Inflammatory macrophage treated with lipopolysaccharide for 4 hours (primary cell): ENCODE measurements at regions not wholly inside any gene's neighbourhood (a gene's known extent, or its start where the extent isn't known, plus 50 kb on each side); places are given as distances from the start of the nearest gene placed in this dataset.
A peak's percentile ranks its signal among the peaks of the same experiment; 100 is the strongest.
"Not testable (repeated sequence)": the region's sequence is repeated elsewhere in the genome, so short reads cannot be mapped to it uniquely, and the experiment has no call there.

Experiments used
- DNase-seq: peaks from one replicate; pipeline ENCODE4 v3.0.0-alpha.2; 2020

GRCh38 chr7:119172043-119172442 is 947.5 kb downstream of the ANKRD7 start:
- no peak for DNase-seq

- DNase-seq, result peak; percentile 69
Observed at GRCh38 chr7:119175911-119176627, 951.6 kb downstream of the ANKRD7 start.

GRCh38 chr7:119177863-119178262 is 953.4 kb downstream of the ANKRD7 start:
- DNase-seq, result no peak

- DNase-seq, result no peak
Observed at GRCh38 chr7:119184124-119184788, 959.8 kb downstream of the ANKRD7 start.

GRCh38 chr7:119196183-119196582 is 971.7 kb downstream of the ANKRD7 start:
- no peak for DNase-seq

GRCh38 chr7:119197172-119197876 is 972.8 kb downstream of the ANKRD7 start:
- DNase-seq, result no peak

- peak; percentile 59 for DNase-seq
Observed at GRCh38 chr7:119197877-119198527, 973.5 kb downstream of the ANKRD7 start.

GRCh38 chr7:119219663-119220062 is 995.2 kb downstream of the ANKRD7 start:
- no peak for DNase-seq

GRCh38 chr7:119223930-119224329 is 999.4 kb downstream of the ANKRD7 start:
- DNase-seq, result no peak

- peak; percentile 1 for DNase-seq
Observed at GRCh38 chr7:119228482-119228881, 1004.0 kb downstream of the ANKRD7 start.

GRCh38 chr7:119232091-119232490 is 1007.6 kb downstream of the ANKRD7 start:
- DNase-seq, result no peak

GRCh38 chr7:119233015-119233414 is 1008.5 kb downstream of the ANKRD7 start:
- no peak for DNase-seq

- DNase-seq, result no peak
Observed at GRCh38 chr7:119252962-119253361, 1020.0 kb upstream of the KCND2 start.

GRCh38 chr7:119254742-119255141 is 1018.2 kb upstream of the KCND2 start:
- DNase-seq, result no peak

- DNase-seq, result no peak
Observed at GRCh38 chr7:119256001-119256400, 1017.0 kb upstream of the KCND2 start.

- DNase-seq, result no peak
Observed at GRCh38 chr7:119256446-119257131, 1016.4 kb upstream of the KCND2 start.

- not testable (repeated sequence) for DNase-seq
Observed at GRCh38 chr7:119266790-119267189, 1006.2 kb upstream of the KCND2 start.

GRCh38 chr7:119270045-119270464 is 1002.9 kb upstream of the KCND2 start:
- DNase-seq, result peak; percentile 63

- no peak for DNase-seq
Observed at GRCh38 chr7:119270644-119271043, 1002.3 kb upstream of the KCND2 start.

- no peak for DNase-seq
Observed at GRCh38 chr7:119271147-119271779, 1001.7 kb upstream of the KCND2 start.

- no peak for DNase-seq
Observed at GRCh38 chr7:119281181-119281846, 991.7 kb upstream of the KCND2 start.

GRCh38 chr7:119283353-119283752 is 989.6 kb upstream of the KCND2 start:
- DNase-seq, result no peak
